Vagina (tissue), 2 donors: ENCODE measurements at regions not wholly inside any gene's neighbourhood (a gene's known extent, or its start where the extent isn't known, plus 50 kb on each side); places are given as distances from the start of the nearest gene placed in this dataset.
"Not testable (repeated sequence)": the region's sequence is repeated elsewhere in the genome, so short reads cannot be mapped to it uniquely, and the experiment has no call there.

Experiments
- DNase-seq, 2 donors: peaks; one replicate each; pipeline ENCODE4 v3.0.0-alpha.2; 2017; ENCODE audit errors: extremely low spot score in 2 of 2
- H3K27ac ChIP-seq: fragments of 200-600 bp; sonication (generic); one replicate; pipeline ENCODE4 v1.5.1; 2019
- H3K27me3 ChIP-seq: fragments of 200-600 bp; sonication (generic); one replicate; pipeline ENCODE4 v1.5.1; 2019
- H3K36me3 ChIP-seq, 2 donors: fragments of 200-600 bp; sonication (generic); one replicate each; pipeline ENCODE4 v1.5.1; 2017 to 2019
- H3K4me1 ChIP-seq: fragments of 200-600 bp; sonication (generic); one replicate; pipeline ENCODE4 v1.5.1; 2019
- H3K4me3 ChIP-seq, 2 donors: fragments of 200-600 bp; sonication (generic); 1 replicate in 1 of 2; 2 replicates in 1 of 2; pipeline ENCODE4 v1.5.1; 2016 to 2019
- H3K9me3 ChIP-seq: fragments of 200-600 bp; sonication (generic); one replicate; pipeline ENCODE4 v1.5.1; 2019
- CTCF ChIP-seq, 3 experiments: fragments of 450-650 bp in 2 of 3; fragments of 200-600 bp in 1 of 3; sonication (generic) in 1 of 3; IDR thresholded peaks; one replicate each; pipeline ENCODE4 v1.5.1; 2017 to 2019; ENCODE audit warnings: antibody characterized with exemption in 3 of 3, mild to moderate bottlenecking in 2 of 3, moderate library complexity in 2 of 3
- POLR2A ChIP-seq, 2 donors: fragments of 450-650 bp; IDR thresholded peaks; one replicate each; pipeline ENCODE4 v1.6.1; 2017; ENCODE audit warnings: antibody characterized with exemption in 2 of 2, mild to moderate bottlenecking in 2 of 2, moderate library complexity in 2 of 2
- POLR2AphosphoS5 ChIP-seq, 2 donors: sonication (generic); formaldehyde crosslinking; IDR thresholded peaks; one replicate each; pipeline ENCODE4 v1.9.0; 2017; ENCODE audit warnings: antibody characterized with exemption in 2 of 2, mild to moderate bottlenecking in 2 of 2, low read depth in 1 of 2; ENCODE audit not compliant: insufficient read depth in 1 of 2
- intact Hi-C: fragments of 100-400 bp; cut with DNase I; formaldehyde crosslinking; loops from one replicate; pipeline ENCODE4 v1.15.1; 2023

- no peak for DNase-seq
- H3K4me1 ChIP-seq = no peaks in the 10 kb centered on the region
- no peak overlapping the region for H3K4me3 ChIP-seq
- intact Hi-C loops = no loop called here
- no peak overlapping the region for H3K27ac ChIP-seq
- H3K9me3 ChIP-seq = peaks cover 5% of the 10 kb centered on the region
- TF ChIP-seq CTCF (IDR thresholded peaks at IDR 0.05) (no peak), POLR2A (IDR thresholded peaks at IDR 0.05) (no peak), POLR2AphosphoS5 (IDR thresholded peaks at IDR 0.05; ENCODE audit: insufficient read depth in 1 of 2, low read depth in 1 of 2) (no peak)
- H3K27me3 ChIP-seq = no peaks in the 10 kb centered on the region
- H3K36me3 ChIP-seq = no peaks in the 10 kb centered on the region
Measured at GRCh38 chr4:85030156-85030555, 63.7 kb upstream of the WDFY3 start.

- H3K4me3 ChIP-seq, intact Hi-C loops, H3K27ac ChIP-seq: not testable (repeated sequence)
Measured at GRCh38 chr4:85033838-85034237, 67.3 kb upstream of the WDFY3 start.

GRCh38 chr4:85039526-85039925, 73.0 kb upstream of the WDFY3 start:
- no peaks in the 10 kb centered on the region for H3K36me3 ChIP-seq
- H3K27ac ChIP-seq = no peak overlapping the region
- no peaks in the 10 kb centered on the region for H3K27me3 ChIP-seq
- TF ChIP-seq CTCF (IDR thresholded peaks at IDR 0.05) = no peak
- no peak for TF ChIP-seq POLR2A (IDR thresholded peaks at IDR 0.05)
- TF ChIP-seq POLR2AphosphoS5 (IDR thresholded peaks at IDR 0.05; ENCODE audit: insufficient read depth in 1 of 2, low read depth in 1 of 2) = no peak
- intact Hi-C loops = no loop called here
- no peaks in the 10 kb centered on the region for H3K4me1 ChIP-seq
- DNase-seq = no peak
- no peak overlapping the region for H3K4me3 ChIP-seq
- H3K9me3 ChIP-seq = peaks cover 2% of the 10 kb centered on the region

More at GRCh38 chr4:85033838-85034237, 67.3 kb upstream of the WDFY3 start:
- H3K36me3 ChIP-seq, H3K4me1 ChIP-seq, DNase-seq, H3K9me3 ChIP-seq, H3K27me3 ChIP-seq: not testable (repeated sequence)

GRCh38 chr4:85043812-85044496, 77.5 kb upstream of the WDFY3 start:
- DNase-seq, intact Hi-C loops, H3K9me3 ChIP-seq, H3K27me3 ChIP-seq, H3K4me3 ChIP-seq, H3K27ac ChIP-seq, H3K4me1 ChIP-seq, H3K36me3 ChIP-seq: not testable (repeated sequence)

GRCh38 chr4:85050736-85051135, 84.2 kb upstream of the WDFY3 start:
- intact Hi-C loops = no loop called here
- H3K36me3 ChIP-seq = no peaks in the 10 kb centered on the region
- H3K9me3 ChIP-seq = no peaks in the 10 kb centered on the region
- H3K4me3 ChIP-seq = no peak overlapping the region
- no peak for TF ChIP-seq POLR2A (IDR thresholded peaks at IDR 0.05)
- H3K27me3 ChIP-seq = no peaks in the 10 kb centered on the region
- no peaks in the 10 kb centered on the region for H3K4me1 ChIP-seq
- no peak for DNase-seq
- no peak overlapping the region for H3K27ac ChIP-seq

GRCh38 chr4:85051526-85051925, 85.0 kb upstream of the WDFY3 start:
- Histone ChIP-seq H3K36me3 (no peaks in the 10 kb centered on the region), H3K27ac (no peak overlapping the region), H3K27me3 (no peaks in the 10 kb centered on the region), H3K4me3 (no peak overlapping the region), H3K4me1 (no peaks in the 10 kb centered on the region), H3K9me3 (no peaks in the 10 kb centered on the region)
- intact Hi-C loops = no loop called here
- TF ChIP-seq CTCF (IDR thresholded peaks at IDR 0.05) (no peak), POLR2AphosphoS5 (IDR thresholded peaks at IDR 0.05; ENCODE audit: insufficient read depth in 1 of 2, low read depth in 1 of 2) (no peak), POLR2A (IDR thresholded peaks at IDR 0.05) (no peak)
- DNase-seq = no peak

- intact Hi-C loops, H3K9me3 ChIP-seq, H3K4me1 ChIP-seq, DNase-seq, H3K4me3 ChIP-seq, H3K27ac ChIP-seq, H3K27me3 ChIP-seq, H3K36me3 ChIP-seq: not testable (repeated sequence)
Measured at GRCh38 chr4:85054925-85055324, 88.4 kb upstream of the WDFY3 start.
